ENCODE measurements at regions not wholly inside any gene's neighbourhood (a gene's known extent, or its start where the extent isn't known, plus 50 kb on each side); places are given as distances from the start of the nearest gene placed in this dataset.

- TF ChIP-seq CTCF (conservative IDR thresholded peaks at IDR 0.05), result peak; percentile 79
- no peak overlapping the region for H3K27ac ChIP-seq
Measured at GRCh38 chr16:72241930-72242329, 70.0 kb upstream of the PMFBP1 start.

GRCh38 chr16:72241008-72241407 lies 69.1 kb upstream of the PMFBP1 start:
- TF ChIP-seq CTCF (conservative IDR thresholded peaks at IDR 0.05), result no peak
- H3K27ac ChIP-seq, result no peak overlapping the region

GRCh38 chr16:72240466-72240865 lies 68.5 kb upstream of the PMFBP1 start:
- no peak overlapping the region for H3K27ac ChIP-seq
- TF ChIP-seq CTCF (conservative IDR thresholded peaks at IDR 0.05), result no peak

GRCh38 chr16:72236866-72237265 lies 64.9 kb upstream of the PMFBP1 start:
- TF ChIP-seq CTCF (conservative IDR thresholded peaks at IDR 0.05), result no peak
- H3K27ac ChIP-seq, result no peak overlapping the region

- no peak for TF ChIP-seq CTCF (conservative IDR thresholded peaks at IDR 0.05)
Measured at GRCh38 chr16:72234387-72234786, 62.4 kb upstream of the PMFBP1 start.

GRCh38 chr16:72228014-72228413 lies 56.1 kb upstream of the PMFBP1 start:
- no peak for TF ChIP-seq CTCF (conservative IDR thresholded peaks at IDR 0.05)

More at GRCh38 chr16:72234387-72234786, 62.4 kb upstream of the PMFBP1 start:
- H3K27ac ChIP-seq, result no peak overlapping the region

GRCh38 chr16:72226136-72226535 lies 54.2 kb upstream of the PMFBP1 start:
- no peak overlapping the region for H3K27ac ChIP-seq
- TF ChIP-seq CTCF (conservative IDR thresholded peaks at IDR 0.05), result no peak

More at GRCh38 chr16:72228014-72228413, 56.1 kb upstream of the PMFBP1 start:
- H3K27ac ChIP-seq, result no peak overlapping the region
